ENCODE measurements at regions not wholly inside any gene's neighbourhood (a gene's known extent, or its start where the extent isn't known, plus 50 kb on each side); places are given as distances from the start of the nearest gene placed in this dataset.

GRCh38 chr15:70201425-70201775 is 103.7 kb upstream of the TLE3 start:
- TF ChIP-seq CHD2 (IDR thresholded peaks at IDR 0.05; ENCODE audit: borderline replicate concordance, low read depth, low read length) (no peak), JUND (IDR thresholded peaks at IDR 0.05; ENCODE audit: low read depth, low read length) (no peak), KDM1A (IDR thresholded peaks at IDR 0.05; ENCODE audit: borderline replicate concordance) (no peak), SIN3A (IDR thresholded peaks at IDR 0.05; ENCODE audit: low read depth, low read length) (no peak), POLR2A (IDR thresholded peaks at IDR 0.05; ENCODE audit: low read depth, low read length) (no peak), BCLAF1 (IDR thresholded peaks at IDR 0.05) (no peak), TARDBP (IDR thresholded peaks at IDR 0.05; ENCODE audit: borderline replicate concordance) (no peak), REST (IDR thresholded peaks at IDR 0.05; ENCODE audit: low read depth, low read length) (no peak), ZBTB33 (IDR thresholded peaks at IDR 0.05) (no peak)
